ENCODE measurements at regions not wholly inside any gene's neighbourhood (a gene's known extent, or its start where the extent isn't known, plus 50 kb on each side); places are given as distances from the start of the nearest gene placed in this dataset.

DNA sequence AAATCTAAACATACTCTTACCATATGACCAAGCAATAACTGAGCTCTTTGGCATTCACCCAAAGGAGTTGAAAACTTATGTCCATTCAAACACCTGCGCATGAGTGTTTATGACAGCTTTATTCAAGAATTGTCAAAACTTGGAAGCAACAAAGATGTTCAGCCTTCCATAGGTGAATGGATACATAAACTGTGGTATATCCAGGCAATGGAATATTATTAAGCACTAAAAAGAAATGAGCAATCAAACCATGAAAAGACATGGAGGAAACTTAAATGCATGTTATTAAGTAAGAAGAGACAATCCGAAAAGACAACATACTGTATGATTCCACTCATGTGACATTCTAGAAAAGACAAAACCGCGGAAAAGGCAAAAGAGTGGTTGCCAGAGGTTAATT is 312.0 kb upstream of the TMC3 start:
- in situ Hi-C loops (cut with MboI; ENCODE audit: low pct_unique_long_range_greater_than_20kb, low sequenced_read_pairs, unreplicated experiment): no loop called here
- DNase-seq (ENCODE audit: low spot score): no peak
- TF ChIP-seq, protein P1, sequence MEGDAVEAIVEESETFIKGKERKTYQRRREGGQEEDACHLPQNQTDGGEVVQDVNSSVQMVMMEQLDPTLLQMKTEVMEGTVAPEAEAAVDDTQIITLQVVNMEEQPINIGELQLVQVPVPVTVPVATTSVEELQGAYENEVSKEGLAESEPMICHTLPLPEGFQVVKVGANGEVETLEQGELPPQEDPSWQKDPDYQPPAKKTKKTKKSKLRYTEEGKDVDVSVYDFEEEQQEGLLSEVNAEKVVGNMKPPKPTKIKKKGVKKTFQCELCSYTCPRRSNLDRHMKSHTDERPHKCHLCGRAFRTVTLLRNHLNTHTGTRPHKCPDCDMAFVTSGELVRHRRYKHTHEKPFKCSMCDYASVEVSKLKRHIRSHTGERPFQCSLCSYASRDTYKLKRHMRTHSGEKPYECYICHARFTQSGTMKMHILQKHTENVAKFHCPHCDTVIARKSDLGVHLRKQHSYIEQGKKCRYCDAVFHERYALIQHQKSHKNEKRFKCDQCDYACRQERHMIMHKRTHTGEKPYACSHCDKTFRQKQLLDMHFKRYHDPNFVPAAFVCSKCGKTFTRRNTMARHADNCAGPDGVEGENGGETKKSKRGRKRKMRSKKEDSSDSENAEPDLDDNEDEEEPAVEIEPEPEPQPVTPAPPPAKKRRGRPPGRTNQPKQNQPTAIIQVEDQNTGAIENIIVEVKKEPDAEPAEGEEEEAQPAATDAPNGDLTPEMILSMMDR (IDR thresholded peaks at IDR 0.05; ENCODE audit: extremely low read depth, insufficient read depth, missing control alignments): no peak

DNA sequence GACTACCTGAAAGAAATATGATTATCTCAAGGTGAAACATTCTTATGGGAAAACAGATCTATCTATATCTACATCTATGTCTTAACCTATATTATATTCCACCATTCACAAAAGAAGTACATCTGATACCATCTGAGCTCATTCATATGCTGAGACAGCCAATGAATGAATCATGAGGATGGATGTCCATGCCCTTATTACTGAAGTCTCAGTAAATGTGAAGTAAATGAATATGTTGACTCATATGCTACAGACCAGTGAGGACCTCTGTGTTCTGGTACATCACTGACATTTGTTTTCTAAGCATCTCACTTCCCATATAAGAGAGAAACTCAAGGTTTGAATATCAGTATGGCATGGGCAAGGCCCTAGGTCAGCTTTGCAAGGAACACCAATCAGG is 311.2 kb upstream of the TMC3 start:
- in situ Hi-C loops (cut with MboI; ENCODE audit: low pct_unique_long_range_greater_than_20kb, low sequenced_read_pairs, unreplicated experiment): no loop called here
- no peak for DNase-seq (ENCODE audit: low spot score)
- TF ChIP-seq, protein P1 (IDR thresholded peaks at IDR 0.05; ENCODE audit: extremely low read depth, insufficient read depth, missing control alignments): no peak

DNA sequence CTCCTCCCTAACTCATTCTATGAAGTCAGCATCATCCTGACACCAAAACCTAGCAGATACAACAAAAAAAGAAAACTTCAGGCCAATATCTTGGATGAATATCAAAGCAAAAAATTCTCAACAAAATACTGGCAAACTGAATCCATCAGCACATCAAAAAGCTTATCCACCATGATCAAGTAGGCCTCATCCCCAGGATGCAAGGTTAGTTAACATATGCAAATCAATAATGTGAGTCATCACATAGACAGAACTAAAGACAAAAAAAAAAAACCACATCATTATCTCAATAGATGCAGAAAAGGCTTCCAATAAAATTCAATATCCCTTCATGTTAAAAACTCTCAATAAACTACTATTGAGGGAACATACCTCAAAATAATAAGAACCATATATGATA is 306.8 kb upstream of the TMC3 start:
- no peak for DNase-seq (ENCODE audit: low spot score)
- in situ Hi-C loops (cut with MboI; ENCODE audit: low pct_unique_long_range_greater_than_20kb, low sequenced_read_pairs, unreplicated experiment): no loop called here
- TF ChIP-seq, protein P1 (IDR thresholded peaks at IDR 0.05; ENCODE audit: extremely low read depth, insufficient read depth, missing control alignments): no peak

DNA sequence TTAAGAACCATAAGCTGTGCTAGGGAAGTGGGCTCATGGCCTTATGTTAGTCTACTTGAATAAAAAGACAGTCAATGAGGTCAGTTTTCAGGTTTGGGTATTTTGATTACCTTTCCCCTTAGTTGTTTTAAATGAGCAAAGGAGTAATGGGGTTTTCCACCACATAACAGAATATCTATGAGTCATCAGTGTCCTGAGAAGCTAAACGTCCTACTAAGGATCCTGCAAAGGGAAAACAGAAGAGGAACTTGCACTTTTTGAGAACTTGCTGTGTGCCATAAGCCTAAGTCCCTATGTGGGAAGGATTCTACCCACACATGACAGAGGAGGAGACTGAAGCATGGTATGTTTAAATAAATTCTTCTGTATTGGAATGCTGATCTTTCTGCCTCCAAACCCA is 292.8 kb upstream of the TMC3 start:
- in situ Hi-C loops (cut with MboI; ENCODE audit: low pct_unique_long_range_greater_than_20kb, low sequenced_read_pairs, unreplicated experiment): no loop called here
- TF ChIP-seq, protein P1 (IDR thresholded peaks at IDR 0.05; ENCODE audit: extremely low read depth, insufficient read depth, missing control alignments): no peak
- peak; percentile 28 for DNase-seq (ENCODE audit: low spot score)

DNA sequence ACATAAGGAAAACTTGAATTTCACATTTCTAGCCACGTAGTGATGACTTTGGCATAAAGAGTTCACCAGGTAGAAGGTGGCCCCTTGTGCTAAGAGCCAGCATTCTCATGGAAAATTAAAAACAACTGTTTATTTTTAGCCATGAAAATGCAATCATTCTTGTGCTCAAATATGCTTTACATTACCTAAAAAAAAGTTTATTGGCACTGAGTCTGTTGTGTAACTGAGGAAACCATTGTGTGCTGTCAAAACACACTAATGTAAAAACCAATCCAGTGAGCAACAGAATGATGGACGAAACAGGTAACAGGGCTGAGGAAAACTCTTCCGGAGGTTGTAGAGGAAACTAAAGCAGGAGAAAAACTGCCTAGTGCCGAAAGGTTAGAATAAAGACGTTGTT is 287.0 kb upstream of the TMC3 start:
- in situ Hi-C loops (cut with MboI; ENCODE audit: low pct_unique_long_range_greater_than_20kb, low sequenced_read_pairs, unreplicated experiment): no loop called here
- DNase-seq (ENCODE audit: low spot score): no peak
- TF ChIP-seq, protein P1 (IDR thresholded peaks at IDR 0.05; ENCODE audit: extremely low read depth, insufficient read depth, missing control alignments): no peak

DNA sequence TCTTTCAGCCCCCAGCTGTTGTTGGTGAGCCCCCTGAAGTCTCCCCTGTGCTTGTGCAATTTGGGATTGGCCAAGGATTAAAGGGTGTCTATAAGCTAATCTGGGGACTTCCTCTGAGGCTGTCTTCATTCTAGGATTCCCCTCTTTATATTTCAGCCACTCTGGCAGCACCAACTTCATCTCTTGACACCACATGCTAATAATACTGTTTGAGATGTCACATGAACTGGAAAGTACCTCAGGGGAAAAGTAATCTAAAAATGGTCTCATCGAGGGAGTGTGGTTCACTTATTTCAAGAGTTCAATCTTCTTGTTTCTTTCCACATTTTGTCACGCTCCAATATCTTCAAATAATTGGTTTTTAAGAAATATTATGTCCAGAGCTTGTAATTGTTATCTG is 279.2 kb upstream of the TMC3 start:
- TF ChIP-seq, protein P1 (IDR thresholded peaks at IDR 0.05; ENCODE audit: extremely low read depth, insufficient read depth, missing control alignments): no peak
- in situ Hi-C loops (cut with MboI; ENCODE audit: low pct_unique_long_range_greater_than_20kb, low sequenced_read_pairs, unreplicated experiment): no loop called here
- peak; percentile 14 for DNase-seq (ENCODE audit: low spot score)

DNA sequence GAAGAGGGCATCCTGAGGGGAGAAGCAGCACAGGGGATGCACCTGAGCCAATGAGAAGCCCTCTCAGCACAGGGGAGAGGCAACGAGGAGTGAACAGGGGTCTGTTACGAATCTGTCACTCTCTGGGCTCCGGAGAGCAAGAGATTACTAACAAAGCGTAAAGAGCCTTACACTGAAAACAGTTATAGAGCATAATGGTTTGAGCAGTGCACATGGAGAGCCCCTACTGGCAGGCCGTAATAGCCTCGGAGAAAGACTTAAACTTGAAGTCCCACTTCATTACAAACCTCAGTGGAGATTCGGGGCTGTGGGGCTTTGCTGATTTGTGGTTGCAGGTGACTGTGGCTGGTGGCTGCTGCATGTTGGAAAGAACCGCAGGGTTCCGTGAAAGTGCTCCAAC is 271.5 kb upstream of the TMC3 start:
- no peak for DNase-seq (ENCODE audit: low spot score)
- TF ChIP-seq, protein P1 (IDR thresholded peaks at IDR 0.05; ENCODE audit: extremely low read depth, insufficient read depth, missing control alignments): no peak

More for the DNA sequence above, 271.5 kb upstream of the TMC3 start:
- in situ Hi-C loops (cut with MboI; ENCODE audit: low pct_unique_long_range_greater_than_20kb, low sequenced_read_pairs, unreplicated experiment): no loop called here
